Embryonic facial prominence (tissue), 1 donor: ENCODE measurements at regions not wholly inside any gene's neighbourhood (a gene's known extent, or its start where the extent isn't known, plus 50 kb on each side); places are given as distances from the start of the nearest gene placed in this dataset.
"Not testable (repeated sequence)": the region's sequence is repeated elsewhere in the genome, so short reads cannot be mapped to it uniquely, and the experiment has no call there.

Experiments used
- DNase-seq: peaks from one replicate; pipeline ENCODE4 v3.0.0-alpha.2; 2016; ENCODE audit errors: extremely low spot score

GRCh38 chr1:58197811-58198210 is 348.7 kb downstream of the OMA1 start:
- no peak for DNase-seq

GRCh38 chr1:58190267-58190988 is 356.1 kb downstream of the OMA1 start:
- DNase-seq = no peak

- DNase-seq = no peak
These were observed 357.1 kb downstream of the OMA1 start for GRCh38 chr1:58189453-58189852.

GRCh38 chr1:58183286-58183685 is 363.2 kb downstream of the OMA1 start:
- DNase-seq = no peak

GRCh38 chr1:58180537-58180936 is 366.0 kb downstream of the OMA1 start:
- DNase-seq = no peak

GRCh38 chr1:58169160-58169559 is 377.4 kb downstream of the OMA1 start:
- not testable (repeated sequence) for DNase-seq

- DNase-seq = not testable (repeated sequence)
These were observed 379.4 kb downstream of the OMA1 start for GRCh38 chr1:58167131-58167530.

- DNase-seq = no peak
These were observed 380.1 kb downstream of the OMA1 start for GRCh38 chr1:58166417-58166816.

- no peak for DNase-seq
These were observed 381.5 kb downstream of the OMA1 start for GRCh38 chr1:58165073-58165472.

GRCh38 chr1:58162952-58163550 is 383.5 kb downstream of the OMA1 start:
- DNase-seq = no peak

- no peak for DNase-seq
These were observed 387.1 kb downstream of the OMA1 start for GRCh38 chr1:58159434-58159830.

GRCh38 chr1:58158506-58159433 is 387.8 kb downstream of the OMA1 start:
- no peak for DNase-seq

- no peak for DNase-seq
These were observed 388.5 kb downstream of the OMA1 start for GRCh38 chr1:58158016-58158415.

- no peak for DNase-seq
These were observed 389.3 kb downstream of the OMA1 start for GRCh38 chr1:58157256-58157655.

GRCh38 chr1:58156831-58157230 is 389.7 kb downstream of the OMA1 start:
- DNase-seq = no peak

- no peak for DNase-seq
These were observed 390.4 kb downstream of the OMA1 start for GRCh38 chr1:58156124-58156468.

GRCh38 chr1:58155418-58156123 is 391.0 kb downstream of the OMA1 start:
- no peak for DNase-seq

GRCh38 chr1:58154256-58154655 is 392.3 kb downstream of the OMA1 start:
- no peak for DNase-seq

GRCh38 chr1:58152697-58153096 is 393.8 kb downstream of the OMA1 start:
- no peak for DNase-seq

- no peak for DNase-seq
These were observed 397.2 kb downstream of the OMA1 start for GRCh38 chr1:58149271-58149812.

GRCh38 chr1:58144698-58145270 is 401.7 kb downstream of the OMA1 start:
- DNase-seq = no peak
